Hippocampal formation (tissue), 2 donors: ENCODE measurements at regions not wholly inside any gene's neighbourhood (a gene's known extent, or its start where the extent isn't known, plus 50 kb on each side); places are given as distances from the start of the nearest gene placed in this dataset.
"Not testable (repeated sequence)": the region's sequence is repeated elsewhere in the genome, so short reads cannot be mapped to it uniquely, and the experiment has no call there.

Experiments
- DNase-seq, 2 donors: peaks; one replicate each; lab custom pipeline; 2025; lab: John Stamatoyannopoulos, UW

DNA sequence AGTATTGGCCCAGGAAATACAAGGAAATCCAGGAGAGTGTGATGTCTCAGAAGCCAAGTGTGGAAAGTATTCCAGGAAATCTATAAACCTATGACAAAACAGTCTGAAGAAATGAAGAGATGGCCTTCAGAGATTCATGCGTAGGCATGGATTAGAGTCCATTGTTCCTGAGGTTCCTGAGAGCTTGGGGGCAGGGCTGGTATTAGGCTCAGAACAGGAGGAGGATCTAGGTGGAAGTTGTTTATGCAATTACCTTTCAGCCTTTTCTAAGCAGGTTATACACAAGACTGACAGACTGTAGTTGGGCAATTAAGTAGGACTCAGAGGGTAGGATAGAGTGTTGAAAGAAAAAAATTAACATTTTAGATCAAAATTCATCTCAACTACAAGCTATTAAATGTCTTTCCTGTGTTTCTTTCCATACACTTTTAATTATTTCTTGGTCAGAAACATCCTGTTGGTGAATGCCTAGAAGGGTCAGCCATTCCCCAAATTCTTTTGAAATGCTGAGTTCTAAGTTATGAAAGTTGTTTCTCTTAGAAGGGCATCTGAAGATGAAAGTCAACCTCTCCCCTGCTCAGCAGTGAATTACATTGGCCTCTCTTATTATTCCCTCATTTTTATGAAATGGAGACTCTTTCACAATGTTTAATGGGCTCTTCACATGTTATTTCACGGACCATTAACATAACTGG is 201.2 kb upstream of the MYLIP start:
- no peak for DNase-seq

DNA sequence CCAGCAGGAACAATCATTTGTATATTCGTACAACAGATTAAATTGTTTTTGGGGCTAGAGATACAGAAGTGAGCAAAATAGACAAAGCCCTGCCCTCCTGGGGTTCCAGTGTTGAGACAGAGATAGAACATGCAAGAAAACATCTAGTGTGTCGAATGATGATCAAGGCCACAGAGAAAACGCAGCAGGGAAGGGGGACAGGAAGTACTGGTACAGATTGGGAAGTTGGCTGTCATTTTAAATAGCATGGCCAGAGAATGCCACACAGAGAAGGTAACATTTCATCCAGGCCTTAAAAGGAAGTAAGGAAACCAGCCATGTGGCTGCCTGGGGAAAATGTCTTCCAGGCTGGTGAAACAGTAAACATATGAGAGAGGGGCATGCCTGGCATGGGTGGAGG is 202.6 kb upstream of the MYLIP start:
- no peak for DNase-seq

DNA sequence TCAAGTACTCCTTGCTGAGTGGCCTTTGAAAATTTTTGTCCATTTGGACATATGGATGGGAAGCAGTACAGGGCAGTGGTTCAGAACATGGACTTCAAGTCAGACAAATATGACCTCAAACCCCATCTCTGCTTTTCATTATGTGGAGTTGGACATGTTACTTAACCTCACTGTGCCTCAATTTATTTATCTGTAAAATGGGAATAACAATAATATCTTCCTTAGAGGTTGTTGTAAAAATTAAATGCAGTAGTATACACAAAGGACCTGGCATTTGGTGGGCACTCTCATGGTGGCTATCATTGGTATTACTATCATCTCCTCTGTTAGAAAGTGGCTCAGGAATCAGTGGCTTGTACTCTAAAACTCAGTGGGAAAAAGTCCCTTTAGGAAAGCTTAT is 204.0 kb upstream of the MYLIP start:
- no peak for DNase-seq

DNA sequence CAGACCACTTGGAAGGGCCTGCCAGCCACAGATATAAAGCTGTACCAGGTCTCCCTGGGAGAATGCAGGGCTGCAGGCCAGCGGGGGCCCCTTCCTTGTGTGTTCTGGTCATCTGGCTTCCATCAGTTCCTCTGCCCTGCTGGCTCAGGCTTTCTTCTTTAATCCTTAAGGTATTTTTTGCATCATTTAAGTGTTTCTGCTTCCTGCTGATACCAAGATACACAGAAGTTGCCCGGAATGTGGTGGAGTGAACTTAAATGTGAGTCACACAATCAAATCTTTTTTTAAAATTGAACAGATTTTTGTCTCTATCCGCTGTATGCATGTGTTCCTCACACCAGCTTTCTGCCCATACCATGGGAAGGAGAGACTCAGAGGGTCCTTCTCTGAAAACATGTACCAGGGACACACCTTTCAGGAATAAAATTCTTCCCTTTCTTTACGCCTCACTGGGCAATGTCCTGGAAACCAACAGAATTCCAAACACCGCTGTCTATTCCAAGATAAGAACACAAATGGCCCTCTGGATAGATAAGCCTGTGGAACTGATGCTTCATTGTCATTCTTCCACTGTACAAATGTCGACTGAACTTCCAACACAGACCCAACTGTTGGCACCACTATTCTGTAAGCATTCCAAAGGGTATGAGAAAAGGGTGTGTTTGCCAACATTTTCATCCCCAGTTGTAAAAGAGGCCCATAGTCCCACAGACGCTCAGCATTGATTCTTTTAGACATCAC is 206.2 kb upstream of the MYLIP start:
- DNase-seq: no peak

DNA sequence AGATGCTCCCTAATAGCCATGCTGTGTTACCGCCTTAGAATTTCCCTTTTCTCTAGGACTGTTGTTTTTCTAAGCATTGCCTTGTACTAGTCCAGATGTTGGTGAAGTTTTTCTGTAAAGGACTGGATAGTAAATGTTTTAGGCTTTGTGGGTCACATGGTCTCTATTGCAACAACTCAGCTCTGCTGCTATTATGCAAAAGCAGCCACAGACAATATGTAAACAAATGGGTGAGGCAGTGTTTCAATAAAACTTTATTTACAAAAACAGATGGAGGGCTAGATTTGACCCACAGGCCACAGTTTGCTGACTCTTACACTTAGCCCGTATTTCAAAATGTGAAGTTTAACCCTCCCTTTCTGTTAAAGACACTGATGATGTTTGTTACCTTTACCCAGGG is 207.6 kb upstream of the MYLIP start:
- DNase-seq: no peak

DNA sequence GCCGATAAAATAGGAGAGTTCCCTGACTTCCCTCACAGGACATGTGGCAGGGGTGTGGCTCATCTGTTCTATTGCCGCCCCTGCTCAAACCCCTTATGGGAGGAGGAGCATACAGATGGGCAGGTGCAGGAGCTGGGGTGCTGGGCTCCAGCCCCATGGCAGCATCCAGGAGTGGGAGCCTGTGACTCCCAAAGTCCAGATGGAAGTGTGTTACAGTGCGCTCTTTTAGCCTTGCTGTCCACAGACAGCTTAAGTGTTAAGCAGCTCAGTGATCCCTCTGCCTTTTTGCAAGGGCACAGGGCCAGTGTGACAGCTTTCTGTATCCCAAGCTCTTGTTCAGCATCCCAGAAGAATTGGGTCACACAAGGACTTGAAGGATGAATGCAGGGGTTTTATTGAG is 212.3 kb upstream of the MYLIP start:
- DNase-seq: no peak

DNA sequence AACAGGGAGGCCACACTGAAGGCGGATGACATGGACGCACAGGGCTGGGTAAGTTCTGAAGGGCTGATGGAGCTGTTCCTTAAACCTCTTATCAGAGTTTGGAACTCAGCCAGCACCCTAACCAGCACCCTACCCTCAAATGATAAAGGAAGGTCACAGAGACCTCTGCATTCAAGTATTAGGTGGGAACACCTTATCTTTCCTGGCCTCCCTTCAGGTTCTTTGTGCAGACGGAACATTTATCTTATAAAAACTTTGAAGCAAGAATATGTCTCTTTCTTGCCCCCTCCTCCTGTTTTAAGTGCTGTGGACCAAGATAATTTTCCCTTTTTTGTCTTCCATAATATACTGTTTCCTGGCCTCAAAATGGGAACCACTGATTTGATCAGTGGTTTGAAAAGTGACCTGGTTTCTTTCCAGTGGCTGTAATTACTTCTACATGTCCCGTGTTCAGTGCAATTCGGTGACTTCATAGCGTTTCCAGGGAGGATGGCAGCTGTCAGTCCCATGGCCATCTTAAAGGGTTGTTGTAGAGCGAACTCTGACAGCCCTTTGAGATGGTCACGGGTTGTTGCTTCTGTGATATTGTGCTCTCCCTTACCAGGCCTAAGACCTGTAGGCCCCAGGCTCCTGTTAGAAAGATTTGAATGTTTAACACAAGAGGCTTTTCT is 213.2 kb upstream of the MYLIP start:
- DNase-seq: no peak

DNA sequence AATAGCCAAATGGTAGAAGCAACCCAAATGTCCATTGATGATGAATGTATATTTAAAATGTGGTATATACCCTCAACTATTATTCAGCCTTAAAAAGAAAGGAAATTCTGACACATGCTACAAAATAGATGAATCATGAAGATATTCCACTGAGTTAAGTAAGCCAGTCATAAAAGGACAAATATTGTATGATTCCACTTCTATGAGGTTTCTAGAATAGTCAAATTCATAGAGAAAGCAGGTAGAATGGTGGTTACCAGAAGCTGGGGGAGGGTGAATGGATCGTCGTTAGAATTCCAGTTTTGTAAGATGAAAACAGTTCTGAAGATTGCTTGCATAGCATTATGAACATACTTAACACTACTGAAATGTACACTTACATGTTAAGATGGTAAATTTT is 214.3 kb upstream of the MYLIP start:
- no peak for DNase-seq

DNA sequence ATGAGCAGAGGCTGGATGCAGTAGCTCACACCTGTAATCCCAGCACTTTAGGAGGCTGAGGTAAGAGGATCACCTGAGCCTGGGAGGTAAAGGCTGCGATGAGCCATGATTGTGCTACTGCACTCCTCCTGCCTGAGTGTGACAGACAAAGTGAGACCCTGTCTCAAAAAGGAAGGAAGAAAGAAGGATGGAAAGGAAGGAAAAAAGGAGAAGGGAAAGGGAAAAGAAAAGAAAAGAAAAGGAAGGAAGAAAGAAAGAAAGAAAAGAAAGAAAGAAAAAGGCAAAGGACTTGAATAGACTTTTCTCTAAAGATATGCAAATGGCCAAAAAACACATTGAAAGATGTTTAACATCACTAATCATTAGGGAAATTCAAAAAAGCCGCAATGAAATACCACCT is 215.3 kb upstream of the MYLIP start:
- no peak for DNase-seq

DNA sequence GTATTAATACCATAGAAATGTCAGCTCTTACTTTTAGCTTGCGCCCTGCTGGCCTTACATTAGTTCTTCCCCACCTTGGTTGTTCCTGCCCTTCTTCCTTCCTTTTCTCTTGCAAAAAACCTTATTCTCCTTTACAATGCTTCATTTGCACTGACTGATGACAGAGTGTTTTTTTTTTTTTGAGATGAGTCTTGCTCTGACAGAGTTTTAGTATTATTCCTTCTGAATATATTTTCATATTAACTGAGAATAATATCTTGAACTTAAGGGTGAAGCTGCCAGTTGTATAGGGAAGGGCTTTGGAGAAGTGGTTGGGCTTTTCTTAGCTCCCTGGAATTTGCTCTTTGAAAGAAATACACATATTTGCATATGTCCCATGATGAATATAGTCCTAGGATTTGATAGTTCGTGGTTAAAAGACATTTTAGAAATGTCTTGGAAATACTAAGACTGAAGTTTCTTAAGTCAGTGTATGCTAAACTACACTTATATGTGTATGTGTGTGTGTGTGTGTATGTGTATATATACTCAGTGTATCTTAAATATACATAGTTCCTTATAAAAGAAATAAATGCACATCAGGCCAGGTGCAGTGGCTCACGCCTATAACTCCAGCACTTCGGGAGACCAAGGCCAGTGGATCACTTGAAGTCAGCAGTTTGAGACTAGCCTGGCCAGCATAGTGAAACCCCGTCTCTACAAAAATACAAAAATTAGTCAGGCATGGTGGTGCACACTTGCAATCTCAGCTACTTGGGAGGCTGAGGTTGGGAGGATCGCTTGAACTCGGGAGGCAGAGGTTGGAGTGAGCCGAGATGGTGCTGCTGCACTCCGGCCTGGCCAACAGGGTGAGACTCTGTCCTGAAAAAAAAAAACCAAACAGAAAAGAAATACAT is 216.1 kb upstream of the MYLIP start:
- DNase-seq: no peak

DNA sequence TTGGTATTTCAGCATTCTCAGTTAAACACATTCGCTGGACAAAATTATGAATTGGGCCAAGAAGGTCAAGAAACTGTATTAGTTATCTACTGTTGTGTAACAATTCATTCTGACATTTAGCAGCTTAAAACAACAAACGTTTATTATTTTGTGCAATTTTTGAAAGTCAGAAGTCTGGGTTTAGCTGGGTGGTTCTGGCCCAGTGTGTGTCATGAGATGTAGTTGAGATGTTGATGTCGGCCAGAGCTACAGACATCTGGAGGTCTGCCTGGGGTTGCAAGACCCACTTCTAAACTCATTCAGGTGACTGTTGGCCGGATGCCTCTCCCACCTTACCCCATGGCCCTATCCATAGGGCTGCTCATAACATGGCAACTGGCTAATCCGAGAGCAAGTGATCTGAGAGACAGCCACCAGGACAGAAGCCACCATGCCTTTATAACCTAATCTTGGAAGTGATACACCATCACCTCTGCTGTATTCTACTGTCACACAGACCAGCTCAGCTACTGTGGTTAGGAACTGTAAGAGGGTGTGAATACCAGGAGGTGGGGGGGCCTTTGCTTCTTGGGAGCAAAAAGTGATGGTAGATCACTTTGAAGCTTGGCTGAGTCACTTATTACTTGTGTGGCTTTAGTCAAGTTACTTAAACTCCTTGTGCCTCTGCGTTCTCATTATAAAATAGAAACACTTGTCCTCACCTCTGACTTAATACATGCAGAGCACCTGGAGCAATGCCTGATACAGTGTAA is 217.0 kb upstream of the MYLIP start:
- DNase-seq: no peak

DNA sequence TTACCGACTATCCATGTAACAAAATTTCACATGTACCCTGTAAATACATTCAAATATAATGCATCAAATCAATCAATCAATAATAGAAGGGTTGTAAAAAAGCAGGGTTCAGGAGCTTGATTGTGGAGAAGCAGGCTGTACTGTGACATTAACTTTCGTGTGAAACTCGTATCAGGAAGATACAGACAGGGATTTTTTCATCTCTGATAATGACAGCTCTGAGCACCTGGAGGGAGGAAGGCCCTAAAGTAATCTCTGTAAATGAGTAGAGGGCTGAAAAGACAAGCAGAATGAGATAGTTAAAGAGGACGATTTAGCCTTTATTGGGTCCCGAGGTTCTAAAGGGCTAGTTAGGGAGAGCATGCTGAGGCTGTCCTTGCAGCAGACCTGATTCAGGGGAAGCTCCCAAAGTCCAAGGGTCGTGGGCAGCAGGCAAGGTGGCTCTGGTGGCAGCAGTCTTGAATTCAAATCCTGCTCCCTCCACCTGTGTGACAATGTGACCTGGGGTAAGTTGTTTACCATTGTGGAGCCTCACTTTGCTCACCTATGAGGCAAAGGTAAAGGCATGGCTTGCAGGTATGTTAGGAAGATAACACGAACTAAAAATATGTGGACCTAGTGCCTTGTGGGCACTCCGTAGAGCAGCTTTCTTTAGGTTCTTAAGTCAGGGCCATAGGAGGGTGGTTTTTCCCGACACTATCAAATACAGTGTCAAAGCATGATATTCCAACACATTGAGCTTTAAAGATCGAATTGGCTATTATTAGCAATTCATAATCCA is 219.4 kb upstream of the MYLIP start:
- no peak for DNase-seq

DNA sequence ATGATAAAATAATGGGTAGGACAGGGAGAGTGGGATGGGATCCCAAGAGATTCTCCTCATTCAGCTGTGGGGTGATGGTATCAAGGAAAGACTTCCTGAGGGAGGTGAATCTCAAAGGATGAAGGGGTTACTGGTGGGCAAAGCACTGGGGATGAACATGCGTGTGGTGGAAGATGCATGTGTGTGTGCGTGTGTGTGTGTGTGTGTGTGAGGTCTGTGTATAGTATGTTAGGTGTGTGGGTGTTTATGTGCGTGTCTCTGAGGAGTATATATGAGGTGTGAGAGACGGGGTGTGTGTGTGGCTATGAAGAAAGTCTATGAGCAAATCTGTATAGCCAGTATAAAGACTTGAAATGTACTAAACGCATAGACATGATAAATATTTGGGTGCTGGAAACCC is 220.0 kb upstream of the MYLIP start:
- DNase-seq: no peak

DNA sequence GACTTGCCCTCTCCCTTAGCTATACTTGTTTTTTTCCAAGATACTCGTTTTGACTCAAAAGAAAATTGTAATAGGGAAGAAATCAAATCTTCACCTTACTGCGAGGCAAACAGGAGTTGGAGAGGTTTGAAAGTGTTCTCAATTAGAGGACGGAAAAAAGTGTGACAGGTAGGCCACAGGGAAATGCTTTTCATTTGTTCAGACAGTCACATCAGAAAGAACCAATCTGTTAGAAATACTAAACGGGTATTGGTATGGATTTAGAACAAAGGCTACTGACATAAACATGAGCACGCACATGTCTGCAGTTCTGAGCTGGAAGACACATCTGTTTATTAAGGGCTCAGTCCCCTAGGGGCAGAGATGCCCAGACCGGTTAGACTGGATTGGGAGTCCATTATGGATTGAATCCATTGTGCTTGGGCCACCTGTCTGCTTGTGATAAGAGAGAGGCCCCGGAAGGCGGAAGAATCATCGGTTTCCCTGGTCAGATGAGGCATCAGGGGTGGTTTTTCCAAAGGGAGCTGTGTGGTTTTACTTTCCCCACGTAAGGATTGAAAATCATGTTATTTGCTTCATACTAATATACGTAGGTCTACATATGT is 220.9 kb upstream of the MYLIP start:
- DNase-seq: no peak

DNA sequence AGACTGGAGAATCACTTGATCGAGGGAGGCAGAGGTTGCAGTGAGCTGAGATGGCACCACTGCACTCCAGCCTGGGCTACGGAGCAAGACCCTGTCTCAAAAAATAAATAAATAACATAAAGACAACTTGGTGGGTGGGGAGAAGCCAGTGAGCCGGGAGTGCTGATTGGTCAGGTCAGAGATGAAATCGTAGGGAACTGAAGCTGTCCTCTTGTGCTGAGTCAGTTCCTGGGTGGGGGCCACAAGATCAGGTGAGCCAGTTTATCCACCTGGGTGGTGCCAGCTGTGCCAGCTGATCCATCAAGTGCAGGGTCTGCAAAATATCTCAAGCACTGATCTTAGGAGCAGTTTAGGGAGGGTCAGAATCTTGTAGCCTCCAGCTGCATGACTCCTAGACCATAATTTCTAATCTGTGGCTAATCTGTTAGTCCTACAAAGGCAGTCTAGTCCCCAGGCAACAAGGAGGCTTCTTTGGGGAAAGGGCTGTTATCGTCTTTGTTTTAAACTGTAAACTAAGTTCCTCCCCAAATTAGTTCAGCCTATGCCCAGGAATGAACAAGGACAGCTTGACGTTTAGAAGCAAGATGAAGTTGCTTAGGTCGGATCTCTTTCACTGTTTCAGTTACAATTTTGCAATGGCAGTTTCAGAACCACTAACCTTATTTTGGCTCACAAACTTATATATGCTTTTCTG is 221.5 kb upstream of the MYLIP start:
- DNase-seq: not testable (repeated sequence)

DNA sequence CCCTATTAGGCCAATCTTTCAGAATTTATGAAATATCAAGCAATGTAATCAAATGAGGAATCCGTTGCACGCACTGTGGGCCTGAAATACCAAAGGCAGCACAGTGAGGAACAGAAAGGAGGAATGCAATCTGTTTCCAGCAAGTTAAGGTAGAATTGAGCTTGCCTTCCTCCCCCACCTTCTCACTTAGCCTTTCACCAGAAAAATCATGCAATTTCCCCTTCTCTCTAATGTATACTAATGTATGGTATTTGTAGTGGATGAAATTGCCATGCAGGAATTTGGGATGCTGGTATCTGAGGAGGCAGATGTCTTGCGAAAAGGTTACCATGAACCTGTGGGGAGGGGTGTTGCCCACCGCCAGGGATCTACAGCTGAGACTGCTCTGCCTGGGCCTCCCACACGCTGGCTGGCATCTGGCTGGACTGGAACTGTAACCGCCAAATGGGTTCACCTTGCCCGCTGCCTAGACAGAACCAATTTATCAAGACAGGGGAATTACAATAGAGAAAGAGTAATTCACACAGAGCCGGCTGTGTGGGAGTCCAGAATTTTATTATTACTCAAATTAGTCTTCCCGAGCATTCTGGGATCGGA is 222.4 kb upstream of the MYLIP start:
- no peak for DNase-seq

DNA sequence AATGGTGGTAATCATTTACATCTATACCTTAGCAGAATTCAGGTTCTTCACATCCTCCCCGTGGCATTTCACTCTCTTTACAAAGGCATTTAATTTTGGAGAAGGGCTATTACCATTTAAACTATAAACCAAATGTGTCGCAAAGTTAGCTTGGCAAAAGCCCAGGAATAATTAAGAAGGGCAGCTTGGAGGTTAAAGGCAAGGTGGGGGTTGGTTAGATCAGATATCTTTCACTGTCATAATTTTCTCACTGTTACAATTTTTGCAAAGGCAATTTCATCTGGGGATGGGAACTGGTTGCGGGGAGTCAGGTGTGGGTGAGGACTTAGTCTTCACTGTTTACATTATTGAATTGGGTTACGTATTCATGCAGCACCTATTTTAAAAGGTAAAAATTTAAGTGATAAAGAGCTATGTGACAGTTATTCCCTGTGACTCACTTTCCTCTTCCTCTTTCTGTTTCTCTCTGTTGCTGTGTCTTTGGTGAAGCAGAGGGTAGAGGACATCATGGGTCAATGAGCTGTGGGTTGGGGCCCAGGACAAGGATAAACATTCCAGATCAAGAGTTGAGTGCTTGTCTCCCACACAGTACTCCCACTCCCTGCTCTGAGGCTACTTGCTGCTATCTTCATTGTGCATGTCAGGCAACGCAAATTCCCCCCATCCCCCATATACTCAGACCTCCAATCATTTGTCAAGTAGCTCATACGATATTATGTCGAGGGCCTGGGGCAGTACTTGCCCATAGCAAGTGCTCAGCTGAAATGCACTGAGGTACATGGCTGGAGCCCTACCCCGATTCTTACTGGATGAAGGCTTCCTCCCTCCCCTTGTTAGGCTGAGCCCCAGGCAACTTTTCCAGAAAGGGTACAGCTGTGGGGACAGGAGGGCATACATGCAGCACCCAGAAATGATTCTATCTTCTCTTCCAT is 223.1 kb upstream of the MYLIP start:
- no peak for DNase-seq
